AG09309 (cell line): ENCODE measurements at regions not wholly inside any gene's neighbourhood (a gene's known extent, or its start where the extent isn't known, plus 50 kb on each side); places are given as distances from the start of the nearest gene placed in this dataset.

Experiments
- DNase-seq: peaks from one replicate; pipeline ENCODE4 v3.0.0-alpha.2; 2010; ENCODE audit warnings: low read depth
- H3K4me3 ChIP-seq: 2 replicates; pipeline ENCODE4 v1.5.1; 2011; ENCODE audit warnings: mild to moderate bottlenecking, low read depth, low read length, moderate library complexity; ENCODE audit not compliant: control insufficient read depth
- TF ChIP-seq, protein P1 (sequence below): IDR thresholded peaks from 2 replicates; pipeline ENCODE4 v1.5.1; 2011; ENCODE audit warnings: mild to moderate bottlenecking, low read depth, low read length, inconsistent platforms; ENCODE audit not compliant: insufficient read depth, control insufficient read depth; ENCODE audit errors: missing control alignments

- no peak for DNase-seq
- no peak overlapping the region for H3K4me3 ChIP-seq
- TF ChIP-seq, protein P1, sequence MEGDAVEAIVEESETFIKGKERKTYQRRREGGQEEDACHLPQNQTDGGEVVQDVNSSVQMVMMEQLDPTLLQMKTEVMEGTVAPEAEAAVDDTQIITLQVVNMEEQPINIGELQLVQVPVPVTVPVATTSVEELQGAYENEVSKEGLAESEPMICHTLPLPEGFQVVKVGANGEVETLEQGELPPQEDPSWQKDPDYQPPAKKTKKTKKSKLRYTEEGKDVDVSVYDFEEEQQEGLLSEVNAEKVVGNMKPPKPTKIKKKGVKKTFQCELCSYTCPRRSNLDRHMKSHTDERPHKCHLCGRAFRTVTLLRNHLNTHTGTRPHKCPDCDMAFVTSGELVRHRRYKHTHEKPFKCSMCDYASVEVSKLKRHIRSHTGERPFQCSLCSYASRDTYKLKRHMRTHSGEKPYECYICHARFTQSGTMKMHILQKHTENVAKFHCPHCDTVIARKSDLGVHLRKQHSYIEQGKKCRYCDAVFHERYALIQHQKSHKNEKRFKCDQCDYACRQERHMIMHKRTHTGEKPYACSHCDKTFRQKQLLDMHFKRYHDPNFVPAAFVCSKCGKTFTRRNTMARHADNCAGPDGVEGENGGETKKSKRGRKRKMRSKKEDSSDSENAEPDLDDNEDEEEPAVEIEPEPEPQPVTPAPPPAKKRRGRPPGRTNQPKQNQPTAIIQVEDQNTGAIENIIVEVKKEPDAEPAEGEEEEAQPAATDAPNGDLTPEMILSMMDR, result no peak
Measured at GRCh38 chr6:227812-228338, 64.4 kb upstream of the DUSP22 start.

GRCh38 chr6:228881-229651, 63.2 kb upstream of the DUSP22 start:
- TF ChIP-seq, protein P1, result no peak
- no peak for DNase-seq
- H3K4me3 ChIP-seq, result no peak overlapping the region

GRCh38 chr6:231779-232178, 60.5 kb upstream of the DUSP22 start:
- H3K4me3 ChIP-seq, result no peak overlapping the region
- TF ChIP-seq, protein P1, result no peak
- DNase-seq, result no peak

DNA sequence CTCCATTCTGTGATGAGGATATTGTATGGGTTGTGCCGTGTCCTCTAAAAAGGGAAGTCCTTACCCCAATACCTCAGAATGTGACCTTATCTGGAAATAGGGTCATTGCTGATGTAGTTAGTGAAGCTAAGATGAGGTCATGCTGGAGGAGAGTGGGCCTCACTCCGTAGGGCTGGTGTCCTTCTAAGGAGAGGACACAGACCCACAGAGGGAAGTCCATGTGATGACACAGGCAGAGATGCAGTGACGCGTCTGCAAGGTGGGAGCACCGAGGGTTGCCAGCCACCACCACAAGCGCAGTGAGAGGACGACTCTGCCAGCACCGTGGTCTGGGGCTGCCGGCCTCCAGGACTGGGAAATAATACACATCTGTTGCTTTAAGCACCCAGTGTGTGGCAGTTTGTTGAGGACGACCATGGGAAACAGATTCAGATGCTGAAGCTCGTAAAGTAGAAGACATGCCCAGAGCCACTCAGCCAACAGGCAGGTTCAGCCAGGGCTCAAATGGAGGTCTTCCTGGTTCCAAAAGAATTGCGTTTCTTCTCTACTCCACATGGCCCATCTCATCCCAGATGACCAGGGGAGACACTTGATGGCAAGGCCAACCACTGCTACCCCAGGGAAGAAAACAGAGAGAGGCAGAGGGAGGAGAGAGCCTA, 59.2 kb upstream of the DUSP22 start:
- TF ChIP-seq, protein P1, result no peak
- DNase-seq, result no peak
- H3K4me3 ChIP-seq, result no peak overlapping the region

GRCh38 chr6:234706-235372, 57.4 kb upstream of the DUSP22 start:
- no peak overlapping the region for H3K4me3 ChIP-seq
- TF ChIP-seq, protein P1, result no peak
- DNase-seq, result no peak

- H3K4me3 ChIP-seq, result peak overlapping the region; percentile 0
- TF ChIP-seq, protein P1, result no peak
- DNase-seq, result no peak
Measured at GRCh38 chr6:235763-236360, 56.4 kb upstream of the DUSP22 start.
